Skeletal muscle tissue (tissue), 3 donors: ENCODE measurements at regions not wholly inside any gene's neighbourhood (a gene's known extent, or its start where the extent isn't known, plus 50 kb on each side); places are given as distances from the start of the nearest gene placed in this dataset.
"Not testable (repeated sequence)": the region's sequence is repeated elsewhere in the genome, so short reads cannot be mapped to it uniquely, and the experiment has no call there.

Source experiments
- H3K27ac ChIP-seq: one replicate; pipeline ENCODE4 v1.7.0; 2013; ENCODE audit warnings: mild to moderate bottlenecking, low read depth, low read length, inconsistent platforms
- H3K27me3 ChIP-seq, 3 donors: one replicate each; pipeline ENCODE4 v1.7.0; 2013; ENCODE audit warnings: low read length in 3 of 3; ENCODE audit not compliant: control insufficient read depth in 3 of 3, insufficient read depth in 3 of 3
- H3K36me3 ChIP-seq, 3 donors: one replicate each; pipeline ENCODE4 v1.7.0; 2013; ENCODE audit warnings: low read length in 3 of 3; ENCODE audit not compliant: control insufficient read depth in 3 of 3, insufficient read depth in 3 of 3
- H3K4me1 ChIP-seq, 3 donors: one replicate each; pipeline ENCODE4 v1.7.0; 2013; ENCODE audit warnings: low read length in 3 of 3, mild to moderate bottlenecking in 3 of 3; ENCODE audit not compliant: control insufficient read depth in 3 of 3, insufficient read depth in 3 of 3
- H3K4me3 ChIP-seq, 3 donors: one replicate each; pipeline ENCODE4 v1.7.0; 2013; ENCODE audit warnings: low read length in 3 of 3
- H3K9ac ChIP-seq, 3 donors: one replicate each; pipeline ENCODE4 v1.7.0; 2013; ENCODE audit warnings: low read length in 3 of 3, mild to moderate bottlenecking in 3 of 3, moderate library complexity in 2 of 3, low read depth in 1 of 3
- H3K9me3 ChIP-seq, 3 donors: one replicate each; pipeline ENCODE4 v1.7.0; 2013; ENCODE audit warnings: low read length in 3 of 3; ENCODE audit not compliant: control insufficient read depth in 3 of 3
- donor health status: Osteomylitis.

DNA sequence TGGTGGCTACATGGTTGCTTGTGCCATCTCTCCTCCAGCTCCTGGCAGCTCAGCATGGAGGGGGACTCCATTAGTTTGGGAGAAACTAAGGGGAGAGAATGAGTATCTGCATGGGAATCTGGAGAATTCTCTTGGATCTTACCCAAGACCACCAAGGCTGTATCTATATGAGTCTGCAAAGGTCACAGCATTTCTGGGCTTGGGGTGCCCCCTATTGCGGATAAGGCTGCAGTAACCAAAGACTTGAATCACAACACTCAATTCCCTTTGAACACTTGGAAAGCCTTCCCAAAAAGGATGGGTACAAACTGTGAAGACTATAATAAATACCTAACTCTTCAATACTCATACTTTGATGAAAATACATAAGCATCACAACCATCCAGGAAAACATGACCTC, 623.5 kb upstream of the NR3C2 start:
- H3K27ac ChIP-seq = no peak overlapping the region
- no peaks in the 10 kb centered on the region for H3K27me3 ChIP-seq
- no peaks in the 10 kb centered on the region for H3K4me1 ChIP-seq
- H3K9ac ChIP-seq = no peak overlapping the region
- no peaks in the 10 kb centered on the region for H3K9me3 ChIP-seq
- H3K36me3 ChIP-seq = no peaks in the 10 kb centered on the region
- H3K4me3 ChIP-seq = no peak overlapping the region

DNA sequence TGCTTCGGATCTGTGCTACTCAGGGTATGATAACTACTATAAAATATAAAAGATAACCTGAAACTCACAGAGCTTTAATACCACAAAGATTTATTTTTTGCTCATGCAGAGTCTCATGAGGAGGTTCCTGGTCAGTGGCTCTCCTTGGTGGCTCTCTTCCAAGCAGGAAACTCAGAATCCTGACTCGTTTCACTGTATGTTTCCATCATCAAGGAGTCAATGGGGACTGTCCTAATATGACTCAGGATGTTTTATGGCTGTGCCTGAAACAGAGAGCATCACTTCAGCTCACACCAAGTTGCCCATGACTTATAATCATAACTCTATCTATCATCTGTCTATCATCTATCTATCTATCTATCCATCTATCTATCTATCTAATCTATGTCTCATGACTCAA, 620.8 kb upstream of the NR3C2 start:
- H3K27me3 ChIP-seq = no peaks in the 10 kb centered on the region
- no peak overlapping the region for H3K4me3 ChIP-seq
- H3K27ac ChIP-seq = no peak overlapping the region
- no peaks in the 10 kb centered on the region for H3K9me3 ChIP-seq
- no peaks in the 10 kb centered on the region for H3K4me1 ChIP-seq
- no peaks in the 10 kb centered on the region for H3K36me3 ChIP-seq
- H3K9ac ChIP-seq = no peak overlapping the region

DNA sequence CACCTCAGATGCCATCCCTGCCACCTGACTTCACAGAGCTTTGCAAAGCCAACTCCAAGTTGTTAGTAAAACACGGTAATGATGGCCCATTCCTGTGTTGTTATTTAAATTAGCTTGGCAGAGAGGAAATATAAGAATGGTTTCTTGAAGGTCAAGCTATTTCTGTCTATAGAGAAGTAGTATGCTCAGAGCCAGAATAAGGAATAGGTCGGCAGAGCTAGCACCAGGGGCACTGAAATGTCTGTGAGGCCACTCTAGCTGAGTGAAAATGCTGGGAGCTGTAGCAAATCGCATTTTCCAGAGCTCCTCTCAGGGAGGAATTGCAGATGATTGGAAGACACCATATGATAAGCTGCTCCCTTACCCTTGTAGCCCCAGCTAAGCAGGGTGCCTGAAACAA, 615.4 kb upstream of the NR3C2 start:
- peaks cover 0 to 6% (median 0%) of the 10 kb centered on the region in 3 donors for H3K4me1 ChIP-seq

DNA sequence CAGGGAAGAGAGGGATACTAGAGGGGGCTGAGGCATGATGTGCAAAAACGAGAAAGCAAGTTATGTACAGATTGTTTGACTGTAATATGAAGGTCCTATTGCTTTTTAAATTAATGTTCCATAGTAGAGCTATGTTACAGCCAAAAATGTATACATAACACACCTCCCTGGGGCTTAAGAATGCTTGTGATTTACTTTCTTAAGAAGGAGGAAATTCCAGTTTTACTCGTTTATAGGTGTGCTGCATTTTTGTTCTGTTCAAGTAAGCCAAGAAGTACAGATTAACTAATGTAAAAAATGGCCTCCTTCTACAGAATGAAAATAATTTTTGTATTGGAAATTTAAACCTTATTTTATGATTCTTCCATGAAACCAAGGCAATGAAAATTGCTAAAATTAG, 614.4 kb upstream of the NR3C2 start:
- no peak overlapping the region for H3K27ac ChIP-seq
- H3K9me3 ChIP-seq = no peaks in the 10 kb centered on the region
- no peak overlapping the region for H3K4me3 ChIP-seq
- peaks cover 0 to 6% (median 0%) of the 10 kb centered on the region in 3 donors for H3K4me1 ChIP-seq
- no peak overlapping the region for H3K9ac ChIP-seq
- H3K27me3 ChIP-seq = no peaks in the 10 kb centered on the region
- no peaks in the 10 kb centered on the region for H3K36me3 ChIP-seq

More for the DNA sequence above, 615.4 kb upstream of the NR3C2 start:
- no peak overlapping the region for H3K27ac ChIP-seq
- no peak overlapping the region for H3K9ac ChIP-seq
- no peaks in the 10 kb centered on the region for H3K9me3 ChIP-seq
- H3K36me3 ChIP-seq = no peaks in the 10 kb centered on the region
- H3K4me3 ChIP-seq = no peak overlapping the region
- H3K27me3 ChIP-seq = no peaks in the 10 kb centered on the region

DNA sequence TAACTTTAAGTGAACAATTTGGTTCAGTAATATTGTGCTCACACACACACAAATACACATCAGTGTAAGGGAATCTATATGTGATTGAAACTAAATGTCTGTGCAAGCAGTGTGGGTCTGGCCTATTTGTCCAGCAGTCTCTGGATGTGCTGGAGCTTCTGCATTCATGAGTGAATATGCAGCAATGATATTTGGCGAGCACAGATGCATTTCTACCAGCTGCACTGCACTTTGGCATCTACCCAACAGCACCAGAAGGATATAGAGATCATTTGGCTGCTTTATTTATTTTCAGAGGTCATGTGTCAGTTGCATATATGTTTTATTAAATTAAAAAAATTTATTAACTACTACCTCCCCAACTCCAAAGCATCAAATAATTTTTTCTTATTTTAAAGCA, 613.4 kb upstream of the NR3C2 start:
- no peaks in the 10 kb centered on the region for H3K9me3 ChIP-seq
- peaks cover 0 to 6% (median 0%) of the 10 kb centered on the region in 3 donors for H3K4me1 ChIP-seq
- H3K4me3 ChIP-seq = no peak overlapping the region
- no peaks in the 10 kb centered on the region for H3K36me3 ChIP-seq
- no peaks in the 10 kb centered on the region for H3K27me3 ChIP-seq
- H3K27ac ChIP-seq = no peak overlapping the region
- H3K9ac ChIP-seq = no peak overlapping the region

DNA sequence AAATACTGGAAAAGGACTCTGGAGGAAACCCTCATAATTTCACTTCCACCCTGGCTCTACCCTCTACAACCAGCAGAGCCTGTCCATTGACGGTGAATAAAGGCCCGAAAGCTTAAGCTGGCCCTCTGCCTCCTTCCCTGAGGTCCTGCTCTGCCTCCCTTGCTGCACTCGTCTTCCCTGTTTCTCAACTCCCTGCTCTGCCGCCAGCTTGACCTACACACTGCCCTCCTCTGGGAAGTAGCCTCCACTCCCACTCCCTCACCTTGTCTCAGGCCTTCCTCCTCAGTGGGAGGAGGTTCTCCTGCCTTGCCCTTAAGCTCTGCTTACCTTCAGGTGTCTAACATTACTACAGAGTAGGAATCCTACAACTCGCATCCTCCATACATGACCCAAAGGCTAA, 608.6 kb upstream of the NR3C2 start:
- Histone ChIP-seq H3K4me1 (no peaks in the 10 kb centered on the region), H3K27ac (no peak overlapping the region), H3K4me3 (no peak overlapping the region), H3K36me3 (no peaks in the 10 kb centered on the region), H3K9ac (no peak overlapping the region), H3K27me3 (no peaks in the 10 kb centered on the region), H3K9me3 (no peaks in the 10 kb centered on the region)

DNA sequence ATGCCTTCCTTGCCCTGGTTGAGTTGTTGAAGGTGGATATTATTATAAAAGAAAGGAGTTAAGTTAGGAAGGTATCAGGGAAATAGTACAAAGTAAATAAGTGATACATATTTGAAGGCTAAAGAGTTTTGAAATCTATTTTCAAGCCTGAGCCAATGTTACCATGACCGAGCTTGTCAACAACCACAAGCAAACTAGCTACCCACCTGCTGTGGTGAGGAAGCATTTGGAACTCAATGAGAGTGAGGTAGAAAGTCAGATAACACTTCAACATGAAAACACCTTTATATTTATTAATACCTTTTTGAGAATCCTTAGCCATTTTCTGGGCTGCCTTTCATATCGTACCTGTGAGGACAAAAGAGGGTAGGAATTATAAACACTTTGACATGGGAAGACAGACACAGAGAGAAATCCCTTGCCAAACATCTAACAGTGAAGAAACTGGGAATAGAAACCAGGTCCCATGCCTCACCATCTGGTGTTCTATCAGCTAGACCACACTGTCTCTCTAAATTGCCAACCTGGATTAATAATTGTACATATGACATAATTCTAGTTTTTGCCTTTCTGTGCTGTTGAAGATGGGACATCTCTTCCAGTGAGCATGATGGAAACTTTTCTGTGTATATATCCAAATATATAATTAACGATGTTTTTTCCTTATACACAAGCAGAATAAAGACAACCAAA, 606.4 kb upstream of the NR3C2 start:
- no peaks in the 10 kb centered on the region for H3K27me3 ChIP-seq
- no peak overlapping the region for H3K4me3 ChIP-seq
- no peak overlapping the region for H3K27ac ChIP-seq
- H3K36me3 ChIP-seq = no peaks in the 10 kb centered on the region
- H3K9ac ChIP-seq = no peak overlapping the region
- no peaks in the 10 kb centered on the region for H3K9me3 ChIP-seq
- H3K4me1 ChIP-seq = no peaks in the 10 kb centered on the region

DNA sequence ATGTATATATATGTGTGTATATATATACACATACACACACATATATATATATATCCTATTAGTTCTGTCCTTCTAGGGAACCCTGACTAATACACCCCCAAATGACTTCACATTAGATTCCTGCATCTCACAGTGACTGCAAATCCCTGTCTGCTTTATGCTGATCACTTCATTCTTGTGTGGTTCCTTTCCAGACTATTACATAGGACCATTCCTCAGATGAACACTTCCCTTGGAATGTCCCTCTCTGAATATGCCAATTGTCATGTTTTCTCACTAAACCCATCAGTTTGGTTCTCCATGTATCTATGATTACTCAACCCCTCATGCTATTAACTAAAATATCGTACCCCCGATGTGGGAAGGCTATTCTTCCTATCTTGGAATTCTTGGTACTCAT, 605.2 kb upstream of the NR3C2 start:
- no peak overlapping the region for H3K9ac ChIP-seq
- no peak overlapping the region for H3K27ac ChIP-seq
- no peak overlapping the region for H3K4me3 ChIP-seq
- peaks cover 0 to 3% (median 0%) of the 10 kb centered on the region in 3 donors for H3K9me3 ChIP-seq
- no peaks in the 10 kb centered on the region for H3K36me3 ChIP-seq
- no peaks in the 10 kb centered on the region for H3K27me3 ChIP-seq
- H3K4me1 ChIP-seq = no peaks in the 10 kb centered on the region

DNA sequence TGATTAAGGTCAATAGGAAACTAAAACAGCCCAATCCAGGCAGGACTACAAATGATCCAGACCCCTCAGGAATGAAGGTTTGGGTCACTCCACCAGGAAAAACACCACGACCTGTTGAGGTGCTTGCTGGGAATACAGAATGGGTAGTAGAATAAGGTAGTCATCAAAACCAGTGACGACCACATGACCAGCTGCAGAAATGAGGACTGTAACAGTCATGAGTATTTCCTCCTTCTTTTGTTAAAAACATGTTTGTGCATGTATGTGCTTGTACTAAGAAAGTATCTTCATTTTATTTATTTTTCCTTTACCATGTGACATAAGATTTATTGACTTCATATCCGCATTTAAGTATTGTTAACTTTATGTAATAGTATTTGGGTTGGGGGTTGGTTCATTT, 603.5 kb upstream of the NR3C2 start:
- Histone ChIP-seq H3K36me3 (no peaks in the 10 kb centered on the region), H3K9me3 (peaks cover 0 to 3% (median 0%) of the 10 kb centered on the region in 3 donors), H3K27ac (no peak overlapping the region), H3K4me3 (no peak overlapping the region), H3K9ac (no peak overlapping the region), H3K27me3 (no peaks in the 10 kb centered on the region), H3K4me1 (no peaks in the 10 kb centered on the region)

DNA sequence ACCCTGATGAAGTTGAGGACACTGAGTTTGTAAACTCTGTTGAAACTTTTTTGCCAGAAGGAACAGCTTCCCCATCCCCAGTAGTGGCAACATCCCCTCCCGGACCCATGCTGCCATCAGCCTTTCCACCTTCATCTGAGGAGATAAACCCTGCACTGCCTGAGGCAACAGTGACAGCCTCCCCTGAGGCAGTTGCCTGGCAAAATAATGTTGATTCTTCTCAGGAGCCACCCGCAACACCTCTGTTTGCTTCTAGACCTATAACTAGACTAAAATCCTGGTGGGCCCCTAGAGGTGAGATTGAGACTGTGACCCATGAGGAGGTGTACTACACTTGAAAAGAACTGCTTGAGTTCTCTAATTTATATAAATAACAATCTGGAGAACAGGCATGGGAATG, 597.6 kb upstream of the NR3C2 start:
- H3K27me3 ChIP-seq, H3K36me3 ChIP-seq, H3K9ac ChIP-seq, H3K9me3 ChIP-seq, H3K4me3 ChIP-seq, H3K4me1 ChIP-seq, H3K27ac ChIP-seq: not testable (repeated sequence)
